ENCODE measurements at regions not wholly inside any gene's neighbourhood (a gene's known extent, or its start where the extent isn't known, plus 50 kb on each side); places are given as distances from the start of the nearest gene placed in this dataset.

DNA sequence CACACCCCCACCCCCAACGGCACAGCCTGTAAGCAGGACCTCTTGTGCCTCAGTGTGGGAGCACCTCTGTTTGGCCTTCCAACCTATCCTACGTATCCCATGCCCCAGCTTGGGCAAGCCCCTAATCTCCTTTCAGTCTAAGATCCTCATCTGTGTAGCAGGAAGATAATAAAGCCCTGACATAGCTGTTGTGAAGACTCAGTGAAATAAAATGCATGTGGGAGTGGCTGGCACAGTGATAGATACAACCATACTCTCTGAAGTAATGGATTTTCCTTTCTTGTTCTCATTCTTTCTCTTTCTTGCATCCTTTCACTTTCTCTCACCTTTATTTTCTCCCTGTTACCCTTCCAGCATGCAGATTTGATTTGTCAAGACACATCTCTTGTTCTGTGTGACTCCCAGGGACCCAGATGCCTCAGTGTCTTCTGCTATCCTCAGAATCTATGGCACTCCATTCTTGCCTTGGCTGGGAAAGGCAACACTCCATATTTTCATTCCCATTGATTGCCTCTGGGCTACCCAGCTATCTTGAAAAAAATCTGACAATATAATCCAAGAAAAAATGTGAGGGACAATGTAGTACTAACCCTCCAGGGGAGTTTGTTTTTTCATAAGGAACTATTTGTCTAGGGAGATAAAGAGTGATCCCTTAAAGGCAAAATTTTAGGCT, 207.2 kb upstream of the SETBP1 start:
- in situ Hi-C loops (cut with MboI; ENCODE audit: low pct_unique_long_range_greater_than_20kb in 2 of 9, low sequenced_read_pairs in 9 of 9, unreplicated experiment in 9 of 9), result no loop called here
- no peak overlapping the region for H3K4me3 ChIP-seq
- 33 to 100% (median 50%) methylated on average over 1 to 2 of the region's 2 CpGs; no CpG with 5 or more reads in 5 of the 10 experiments for WGBS, 10 experiments
- no peak overlapping the region for H3K27ac ChIP-seq
- peaks cover 9 to 16% of the 10 kb centered on the region in 2 donors for H3K4me1 ChIP-seq (replicated peaks in 1 of 2)
- no peak for ATAC-seq (replicated peaks in 6 of 8)

- 0 to 13% (median 0%) methylated on average over 1 to 3 of the region's 3 CpGs; no CpG with 5 or more reads in 5 of the 10 experiments for WGBS, 10 experiments
- Histone ChIP-seq H3K27ac (no peak overlapping the region), H3K4me3 (no peak overlapping the region), H3K4me1 (replicated peaks in 1 of 2) (peaks cover 9 to 16% of the 10 kb centered on the region in 2 donors)
- in situ Hi-C loops (cut with MboI; ENCODE audit: low pct_unique_long_range_greater_than_20kb in 2 of 9, low sequenced_read_pairs in 9 of 9, unreplicated experiment in 9 of 9), result no loop called here
- peak in 2 of 8 experiments; percentile 42 to 46 for ATAC-seq (replicated peaks in 6 of 8)
Measured at GRCh38 chr18:44474067-44474411, 206.6 kb upstream of the SETBP1 start.

DNA sequence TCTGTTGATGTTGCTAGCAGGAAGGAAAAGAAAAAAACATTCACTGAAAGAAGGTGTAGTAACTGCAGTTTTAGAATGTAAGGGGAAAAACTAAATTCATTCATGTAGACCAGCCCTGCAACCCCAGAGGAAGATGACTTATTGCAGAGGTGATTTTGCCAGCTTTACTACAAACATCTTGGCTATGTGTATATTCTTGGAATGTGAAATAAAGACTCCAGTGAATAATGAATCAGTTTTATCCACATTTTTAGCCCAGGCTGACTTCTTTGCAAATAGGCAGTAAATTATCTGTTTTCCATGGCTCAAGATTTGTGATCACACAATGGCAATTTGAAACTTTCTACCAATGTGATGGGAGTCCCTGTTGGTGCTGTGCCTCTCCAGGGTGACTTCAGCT, 206.1 kb upstream of the SETBP1 start:
- in situ Hi-C loops (cut with MboI; ENCODE audit: low pct_unique_long_range_greater_than_20kb in 2 of 9, low sequenced_read_pairs in 9 of 9, unreplicated experiment in 9 of 9), result no loop called here
- no peak overlapping the region for H3K4me3 ChIP-seq
- H3K27ac ChIP-seq, result no peak overlapping the region
- H3K4me1 ChIP-seq (replicated peaks in 1 of 2), result peaks cover 9 to 16% of the 10 kb centered on the region in 2 donors
- ATAC-seq (replicated peaks in 6 of 8), result no peak

GRCh38 chr18:44482761-44483160, 197.9 kb upstream of the SETBP1 start:
- no peaks in the 10 kb centered on the region for H3K4me1 ChIP-seq (replicated peaks in 1 of 2)
- in situ Hi-C loops (cut with MboI; ENCODE audit: low pct_unique_long_range_greater_than_20kb in 2 of 9, low sequenced_read_pairs in 9 of 9, unreplicated experiment in 9 of 9), result no loop called here
- no peak for ATAC-seq (replicated peaks in 6 of 8)
- WGBS, 10 experiments, result 0 to 82% (median 40%) methylated on average over 1 to 4 of the region's 4 CpGs; no CpG with 5 or more reads in 1 of the 10 experiments
- no peak overlapping the region for H3K27ac ChIP-seq
- H3K4me3 ChIP-seq, result no peak overlapping the region

DNA sequence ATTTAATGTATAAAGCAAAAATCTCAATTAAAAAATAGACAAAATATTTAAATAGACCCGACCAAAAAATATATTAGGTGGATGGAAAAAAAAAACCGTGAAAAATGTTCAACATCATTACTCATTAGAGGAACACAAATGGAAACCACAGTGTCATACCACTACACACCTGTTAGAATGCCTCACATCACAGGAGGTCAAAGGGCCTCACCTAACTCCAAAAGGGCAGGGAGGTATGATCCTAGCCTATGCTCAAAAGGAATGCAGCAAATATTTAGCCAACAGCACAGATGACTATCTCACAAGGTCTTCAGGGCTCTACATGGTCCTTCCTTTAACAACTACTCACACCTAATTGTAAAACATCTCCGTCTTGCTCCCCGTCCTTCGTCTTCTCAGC, 185.5 kb upstream of the SETBP1 start:
- in situ Hi-C loops (cut with MboI; ENCODE audit: low pct_unique_long_range_greater_than_20kb in 2 of 9, low sequenced_read_pairs in 9 of 9, unreplicated experiment in 9 of 9), result no loop called here
- no peak for ATAC-seq (replicated peaks in 6 of 8)
- H3K4me1 ChIP-seq (replicated peaks in 1 of 2), result peaks cover 5 to 20% of the 10 kb centered on the region in 2 donors
- H3K27ac ChIP-seq, result no peak overlapping the region
- H3K4me3 ChIP-seq, result no peak overlapping the region
- 68 to 96% (median 90%) methylated on average over 2 to 5 of the region's 5 CpGs for WGBS, 10 experiments

- Histone ChIP-seq H3K4me3 (no peak overlapping the region), H3K27ac (no peak overlapping the region), H3K4me1 (replicated peaks in 1 of 2) (peaks cover 5 to 20% of the 10 kb centered on the region in 2 donors)
- WGBS, 10 experiments, result 46 to 92% (median 62%) methylated on average over 2 to 3 of the region's 3 CpGs; no CpG with 5 or more reads in 1 of the 10 experiments
- peak in 4 of 8 experiments; percentile 32 to 82 (median 50) for ATAC-seq (replicated peaks in 6 of 8)
- in situ Hi-C loops (cut with MboI; ENCODE audit: low pct_unique_long_range_greater_than_20kb in 2 of 9, low sequenced_read_pairs in 9 of 9, unreplicated experiment in 9 of 9), result no loop called here
Measured at GRCh38 chr18:44497311-44497710, 183.4 kb upstream of the SETBP1 start.

DNA sequence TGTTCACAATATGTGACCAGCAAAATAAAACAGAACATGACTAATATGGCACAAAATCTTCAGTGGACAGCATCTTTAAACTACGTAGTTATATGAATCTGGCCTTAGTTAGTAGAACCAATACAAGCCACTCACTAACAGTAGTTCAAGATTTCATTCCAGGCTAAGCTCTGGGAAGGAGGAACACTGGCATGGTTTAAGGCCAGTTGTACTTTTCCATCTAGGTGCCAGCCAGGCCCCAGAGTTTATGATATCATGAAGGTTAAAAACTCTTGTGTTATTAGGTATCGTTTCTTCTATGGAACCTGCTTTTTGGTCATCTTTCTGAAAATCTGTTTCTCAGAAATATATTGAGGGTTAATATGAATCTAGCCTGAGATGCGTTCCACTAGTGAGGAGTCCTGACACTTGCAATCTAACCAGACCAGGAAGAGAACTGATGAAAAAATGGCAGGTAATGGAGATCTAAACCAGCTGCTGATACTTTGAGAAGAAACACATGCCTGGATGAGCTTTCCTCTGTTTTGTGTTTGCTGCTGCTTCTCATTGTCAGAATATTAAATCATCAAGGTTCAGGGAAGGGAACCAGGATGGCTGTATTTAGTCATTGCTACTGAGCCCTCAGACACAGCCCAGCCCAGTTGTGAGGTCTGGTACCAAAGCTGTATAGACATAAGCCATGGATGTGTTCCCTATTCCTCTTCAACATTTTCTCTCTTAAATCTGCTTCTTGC, 182.8 kb upstream of the SETBP1 start:
- ATAC-seq (replicated peaks in 6 of 8), result peak in 1 of 8 experiments; percentile 32
- 23 to 100% (median 86%) methylated on average over 1 to 3 of the region's 3 CpGs; no CpG with 5 or more reads in 1 of the 10 experiments for WGBS, 10 experiments
- H3K4me3 ChIP-seq, result no peak overlapping the region
- in situ Hi-C loops (cut with MboI; ENCODE audit: low pct_unique_long_range_greater_than_20kb in 2 of 9, low sequenced_read_pairs in 9 of 9, unreplicated experiment in 9 of 9), result no loop called here
- H3K27ac ChIP-seq, result no peak overlapping the region
- H3K4me1 ChIP-seq (replicated peaks in 1 of 2), result peaks cover 5 to 20% of the 10 kb centered on the region in 2 donors

GRCh38 chr18:44500808-44501610, 179.7 kb upstream of the SETBP1 start:
- Histone ChIP-seq H3K4me3 (no peak overlapping the region), H3K4me1 (replicated peaks in 1 of 2) (peaks cover 5 to 20% of the 10 kb centered on the region in 2 donors), H3K27ac (no peak overlapping the region)
- WGBS, 10 experiments, result 8 to 100% (median 84%) methylated on average over 1 to 2 of the region's 2 CpGs; no CpG with 5 or more reads in 2 of the 10 experiments
- no peak for ATAC-seq (replicated peaks in 6 of 8)
- in situ Hi-C loops (cut with MboI; ENCODE audit: low pct_unique_long_range_greater_than_20kb in 2 of 9, low sequenced_read_pairs in 9 of 9, unreplicated experiment in 9 of 9), result no loop called here

DNA sequence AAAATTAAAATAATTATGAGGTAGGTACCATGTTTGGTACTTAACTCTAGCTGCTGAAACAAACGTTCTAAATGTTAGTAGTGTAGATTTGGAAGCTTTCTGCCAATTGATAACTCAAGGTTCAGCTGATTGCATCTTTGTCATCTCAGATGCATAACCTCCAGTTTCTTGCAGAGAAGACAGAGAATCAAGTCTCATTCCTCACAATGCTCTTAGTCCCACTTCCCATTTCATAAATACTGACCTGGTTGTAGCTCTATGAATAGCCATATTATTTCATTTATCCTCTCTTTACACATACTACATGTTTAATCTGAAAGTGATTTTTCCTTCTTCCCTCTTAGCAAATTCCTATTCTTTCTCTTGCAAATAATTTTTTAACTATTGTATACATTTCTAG, 178.5 kb upstream of the SETBP1 start:
- ATAC-seq (replicated peaks in 6 of 8), result no peak
- in situ Hi-C loops (cut with MboI; ENCODE audit: low pct_unique_long_range_greater_than_20kb in 2 of 9, low sequenced_read_pairs in 9 of 9, unreplicated experiment in 9 of 9), result no loop called here
- H3K4me1 ChIP-seq (replicated peaks in 1 of 2), result peaks cover 2 to 12% of the 10 kb centered on the region in 2 donors

GRCh38 chr18:44502790-44503189, 177.9 kb upstream of the SETBP1 start:
- Histone ChIP-seq H3K27ac (no peak overlapping the region), H3K4me1 (replicated peaks in 1 of 2) (peaks cover 0 to 6% of the 10 kb centered on the region in 2 donors), H3K4me3 (no peak overlapping the region)
- in situ Hi-C loops (cut with MboI; ENCODE audit: low pct_unique_long_range_greater_than_20kb in 2 of 9, low sequenced_read_pairs in 9 of 9, unreplicated experiment in 9 of 9), result no loop called here
- ATAC-seq (replicated peaks in 6 of 8), result no peak

More for the DNA sequence above, 178.5 kb upstream of the SETBP1 start:
- Histone ChIP-seq H3K4me3 (no peak overlapping the region), H3K27ac (no peak overlapping the region)
- 13 to 100% (median 44%) methylated on average over 1 of the region's 1 CpG; no CpG with 5 or more reads in 3 of the 10 experiments for WGBS, 10 experiments

DNA sequence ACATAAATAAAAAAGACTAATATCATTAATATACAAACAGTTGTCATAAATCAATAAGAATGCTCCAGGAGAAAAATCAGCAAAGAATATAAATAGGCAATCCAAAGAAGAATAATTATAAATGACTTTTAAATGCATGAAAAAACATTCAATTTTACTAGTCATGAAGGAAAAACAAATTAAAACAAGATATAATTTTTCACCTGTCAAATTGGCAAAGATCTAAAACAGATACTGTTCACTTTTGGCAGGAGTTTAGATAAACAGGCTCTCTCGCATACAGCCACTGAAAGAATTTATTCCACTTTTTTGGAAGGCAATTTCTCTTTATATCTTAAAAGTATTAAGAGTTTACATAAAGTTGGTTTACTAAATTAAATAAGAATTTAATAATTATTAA, 176.8 kb upstream of the SETBP1 start:
- WGBS, 10 experiments, result 58 to 100% (median 91%) methylated on average over 1 of the region's 1 CpG; no CpG with 5 or more reads in 2 of the 10 experiments
- H3K4me3 ChIP-seq, result no peak overlapping the region
- no peak overlapping the region for H3K27ac ChIP-seq
- in situ Hi-C loops (cut with MboI; ENCODE audit: low pct_unique_long_range_greater_than_20kb in 2 of 9, low sequenced_read_pairs in 9 of 9, unreplicated experiment in 9 of 9), result no loop called here
- no peak for ATAC-seq (replicated peaks in 6 of 8)
- H3K4me1 ChIP-seq (replicated peaks in 1 of 2), result no peaks in the 10 kb centered on the region

GRCh38 chr18:44507729-44508325, 172.9 kb upstream of the SETBP1 start:
- in situ Hi-C loops (cut with MboI; ENCODE audit: low pct_unique_long_range_greater_than_20kb in 2 of 9, low sequenced_read_pairs in 9 of 9, unreplicated experiment in 9 of 9), result no loop called here
- Histone ChIP-seq H3K27ac (no peak overlapping the region), H3K4me1 (replicated peaks in 1 of 2) (peaks cover 7 to 16% of the 10 kb centered on the region in 2 donors), H3K4me3 (no peak overlapping the region)
- WGBS, 10 experiments, result 39 to 100% (median 78%) methylated on average over 1 to 6 of the region's 6 CpGs
- ATAC-seq (replicated peaks in 6 of 8), result no peak

DNA sequence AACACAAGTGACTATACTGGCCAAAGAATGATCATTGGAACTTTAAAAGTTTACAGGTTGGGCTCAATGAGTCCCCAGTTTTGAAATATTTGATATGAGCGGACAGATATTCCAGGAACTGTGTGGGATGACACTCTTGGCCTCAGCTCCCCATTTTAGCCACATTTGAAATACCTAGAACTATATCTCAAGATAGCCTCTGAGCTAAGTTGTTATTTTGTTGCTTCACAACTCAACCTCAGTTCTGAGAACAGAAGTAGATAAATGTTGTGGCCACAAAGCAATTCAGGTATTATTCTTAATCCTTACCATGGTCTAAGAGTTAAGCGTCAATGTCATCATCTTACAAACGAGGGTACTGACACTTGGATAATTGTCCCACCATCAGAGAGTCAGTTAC, 172.2 kb upstream of the SETBP1 start:
- peaks cover 7 to 16% of the 10 kb centered on the region in 2 donors for H3K4me1 ChIP-seq (replicated peaks in 1 of 2)
- no peak overlapping the region for H3K27ac ChIP-seq
- 44 to 100% (median 80%) methylated on average over 1 to 3 of the region's 3 CpGs; no CpG with 5 or more reads in 1 of the 10 experiments for WGBS, 10 experiments
- no peak for ATAC-seq (replicated peaks in 6 of 8)
- H3K4me3 ChIP-seq, result no peak overlapping the region
- in situ Hi-C loops (cut with MboI; ENCODE audit: low pct_unique_long_range_greater_than_20kb in 2 of 9, low sequenced_read_pairs in 9 of 9, unreplicated experiment in 9 of 9), result no loop called here
